Cardiac fibroblast (primary cell): ENCODE measurements at regions not wholly inside any gene's neighbourhood (a gene's known extent, or its start where the extent isn't known, plus 50 kb on each side); places are given as distances from the start of the nearest gene placed in this dataset.

ENCODE experiments used
- DNase-seq, 2 donors: peaks; one replicate each; pipeline versions ENCODE4 v3.0.0 to v3.0.0-alpha.2; 2010; ENCODE audit warnings: low read depth in 2 of 2
- H3K4me3 ChIP-seq, 2 donors: replicated peaks in 1 of 2; 1 replicate in 1 of 2; 2 replicates in 1 of 2; pipeline ENCODE4 v1.5.1; 2011; ENCODE audit warnings: low read depth in 2 of 2, low read length in 2 of 2, mild to moderate bottlenecking in 2 of 2, moderate library complexity in 1 of 2
- TF ChIP-seq, protein P1 (sequence below): IDR thresholded peaks from one replicate; pipeline ENCODE4 v1.5.1; 2011; ENCODE audit warnings: low read depth, mild to moderate bottlenecking, low read length, inconsistent platforms

DNA sequence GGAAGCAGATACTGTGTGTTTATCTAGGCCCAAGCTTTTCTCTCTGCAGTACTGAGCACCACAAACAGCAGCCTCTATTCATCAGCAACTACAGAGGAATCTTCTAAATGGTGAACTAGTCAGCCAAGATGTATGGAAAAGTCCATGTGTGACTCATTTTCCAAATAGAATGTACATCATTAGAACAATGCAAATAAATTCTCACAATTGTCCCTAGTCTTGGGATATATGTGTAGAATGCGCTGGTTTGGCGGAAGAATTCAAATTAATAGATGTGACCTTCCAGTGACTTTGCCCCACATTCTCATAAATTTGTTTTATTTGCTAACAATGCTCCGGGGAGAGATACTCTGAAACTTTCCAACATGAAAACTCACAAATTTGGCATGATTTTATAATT, 436.2 kb downstream of the CBLN4 start:
- no peak overlapping the region for H3K4me3 ChIP-seq
- DNase-seq: no peak
- TF ChIP-seq, protein P1, sequence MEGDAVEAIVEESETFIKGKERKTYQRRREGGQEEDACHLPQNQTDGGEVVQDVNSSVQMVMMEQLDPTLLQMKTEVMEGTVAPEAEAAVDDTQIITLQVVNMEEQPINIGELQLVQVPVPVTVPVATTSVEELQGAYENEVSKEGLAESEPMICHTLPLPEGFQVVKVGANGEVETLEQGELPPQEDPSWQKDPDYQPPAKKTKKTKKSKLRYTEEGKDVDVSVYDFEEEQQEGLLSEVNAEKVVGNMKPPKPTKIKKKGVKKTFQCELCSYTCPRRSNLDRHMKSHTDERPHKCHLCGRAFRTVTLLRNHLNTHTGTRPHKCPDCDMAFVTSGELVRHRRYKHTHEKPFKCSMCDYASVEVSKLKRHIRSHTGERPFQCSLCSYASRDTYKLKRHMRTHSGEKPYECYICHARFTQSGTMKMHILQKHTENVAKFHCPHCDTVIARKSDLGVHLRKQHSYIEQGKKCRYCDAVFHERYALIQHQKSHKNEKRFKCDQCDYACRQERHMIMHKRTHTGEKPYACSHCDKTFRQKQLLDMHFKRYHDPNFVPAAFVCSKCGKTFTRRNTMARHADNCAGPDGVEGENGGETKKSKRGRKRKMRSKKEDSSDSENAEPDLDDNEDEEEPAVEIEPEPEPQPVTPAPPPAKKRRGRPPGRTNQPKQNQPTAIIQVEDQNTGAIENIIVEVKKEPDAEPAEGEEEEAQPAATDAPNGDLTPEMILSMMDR: no peak

- TF ChIP-seq, protein P1: no peak
- no peak overlapping the region for H3K4me3 ChIP-seq
- no peak for DNase-seq
These were observed 437.5 kb downstream of the CBLN4 start for GRCh38 chr20:55567826-55568225.

GRCh38 chr20:55565096-55565773, 440.1 kb downstream of the CBLN4 start:
- no peak overlapping the region for H3K4me3 ChIP-seq
- TF ChIP-seq, protein P1: no peak
- DNase-seq: no peak

- TF ChIP-seq, protein P1: no peak
- no peak for DNase-seq
- H3K4me3 ChIP-seq: no peak overlapping the region
These were observed 444.1 kb downstream of the CBLN4 start for GRCh38 chr20:55561259-55561658.

GRCh38 chr20:55557191-55557590, 448.1 kb downstream of the CBLN4 start:
- no peak overlapping the region for H3K4me3 ChIP-seq
- no peak for DNase-seq
- TF ChIP-seq, protein P1: no peak

GRCh38 chr20:55555075-55555650, 450.2 kb downstream of the CBLN4 start:
- DNase-seq: no peak
- TF ChIP-seq, protein P1: no peak
- H3K4me3 ChIP-seq: no peak overlapping the region
